ENCODE measurements at regions not wholly inside any gene's neighbourhood (a gene's known extent, or its start where the extent isn't known, plus 50 kb on each side); places are given as distances from the start of the nearest gene placed in this dataset.
"Not testable (repeated sequence)": the region's sequence is repeated elsewhere in the genome, so short reads cannot be mapped to it uniquely, and the experiment has no call there.

- no peak for DNase-seq
- no peak overlapping the region for H3K4me3 ChIP-seq
- no peaks in the 10 kb centered on the region for H3K9me3 ChIP-seq
- no peaks in the 10 kb centered on the region for H3K27me3 ChIP-seq
- no peaks in the 10 kb centered on the region for H3K36me3 ChIP-seq
- H3K27ac ChIP-seq, result peak overlapping the region in 4 of 5 donors; percentile 1 to 87 (median 34)
- TF ChIP-seq EP300 (IDR thresholded peaks at IDR 0.05) (no peak), POLR2A (IDR thresholded peaks at IDR 0.05) (no peak), CTCF (IDR thresholded peaks at IDR 0.05) (no peak), POLR2AphosphoS5 (IDR thresholded peaks at IDR 0.05) (no peak)
- H3K4me1 ChIP-seq, result peaks cover 9 to 38% (median 24%) of the 10 kb centered on the region in 4 donors
- WGBS, 5 donors, result 65 to 75% (median 70%) methylated on average over 5 of the region's 5 CpGs
- intact Hi-C loops (cut with DNase I; ENCODE audit: low total_unique reads), result no loop called here
These were observed 99.0 kb downstream of the QRSL1 start for GRCh38 chr6:106728296-106728870.

GRCh38 chr6:106727480-106728149 is 98.2 kb downstream of the QRSL1 start:
- no peak overlapping the region for H3K4me3 ChIP-seq
- H3K27me3 ChIP-seq, result no peaks in the 10 kb centered on the region
- intact Hi-C loops (cut with DNase I; ENCODE audit: low total_unique reads), result no loop called here
- no peaks in the 10 kb centered on the region for H3K36me3 ChIP-seq
- H3K4me1 ChIP-seq, result peaks cover 9 to 38% (median 24%) of the 10 kb centered on the region in 4 donors
- DNase-seq, result peak in 1 of 2 donors; percentile 34
- TF ChIP-seq EP300 (IDR thresholded peaks at IDR 0.05), result no peak
- H3K9me3 ChIP-seq, result no peaks in the 10 kb centered on the region
- WGBS, 5 donors, result 58 to 67% (median 61%) methylated on average over 3 of the region's 3 CpGs
- peak overlapping the region in 2 of 5 donors; percentile 42 to 87 for H3K27ac ChIP-seq

DNA sequence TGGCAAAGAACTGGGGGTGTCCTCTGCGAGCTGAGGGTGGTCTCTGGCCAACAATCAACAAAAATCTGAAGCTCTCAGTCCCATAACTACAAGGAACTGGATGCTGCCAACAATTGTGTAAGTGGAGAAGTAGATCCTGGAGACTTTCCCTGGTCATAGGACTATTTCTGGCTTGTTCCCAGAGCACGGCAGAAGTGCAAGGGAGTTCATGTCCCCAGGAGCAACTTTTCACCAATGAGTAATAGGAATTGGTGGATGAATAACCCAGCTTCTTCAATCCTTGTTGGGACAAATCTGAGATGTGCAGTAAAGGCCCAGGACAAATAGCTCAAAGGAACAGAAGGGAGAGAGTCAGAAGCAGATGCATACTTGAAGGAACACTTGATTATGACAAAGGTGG is 95.5 kb downstream of the QRSL1 start:
- 24 to 56% (median 41%) methylated on average over 2 of the region's 2 CpGs for WGBS, 5 donors
- intact Hi-C loops (cut with DNase I; ENCODE audit: low total_unique reads), result no loop called here
- TF ChIP-seq POLR2A (IDR thresholded peaks at IDR 0.05) (no peak), POLR2AphosphoS5 (IDR thresholded peaks at IDR 0.05) (no peak), EP300 (IDR thresholded peaks at IDR 0.05) (no peak), CTCF (IDR thresholded peaks at IDR 0.05) (no peak)
- H3K9me3 ChIP-seq, result no peaks in the 10 kb centered on the region
- H3K27me3 ChIP-seq, result no peaks in the 10 kb centered on the region
- no peaks in the 10 kb centered on the region for H3K36me3 ChIP-seq
- peak overlapping the region; percentile 44 to 73 (median 56) for H3K27ac ChIP-seq
- H3K4me1 ChIP-seq, result peaks cover 0 to 30% (median 7%) of the 10 kb centered on the region in 4 donors
- peak in 1 of 2 donors; percentile 69 for DNase-seq
- no peak overlapping the region for H3K4me3 ChIP-seq

DNA sequence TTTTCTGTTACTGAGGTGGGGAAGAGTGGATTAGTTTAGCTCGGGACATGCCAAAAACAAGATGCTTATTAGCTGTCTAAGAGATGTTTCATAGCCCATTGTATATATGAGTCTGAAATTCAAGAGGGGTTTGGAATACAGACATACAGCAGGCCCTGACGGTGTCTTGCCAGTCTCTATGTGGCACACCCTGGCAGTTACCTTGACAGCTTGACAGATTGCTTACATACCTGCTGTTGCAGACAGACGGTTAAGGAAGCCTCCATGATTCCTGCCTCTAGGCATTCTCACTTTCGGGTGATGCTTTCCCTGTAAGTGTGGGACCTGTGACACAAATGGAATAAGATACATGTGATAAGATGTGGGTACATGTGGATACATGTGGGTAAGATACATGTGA is 95.0 kb downstream of the QRSL1 start:
- intact Hi-C loops (cut with DNase I; ENCODE audit: low total_unique reads), result no loop called here
- no peaks in the 10 kb centered on the region for H3K36me3 ChIP-seq
- TF ChIP-seq POLR2A (IDR thresholded peaks at IDR 0.05) (no peak), EP300 (IDR thresholded peaks at IDR 0.05) (no peak), POLR2AphosphoS5 (IDR thresholded peaks at IDR 0.05) (no peak), CTCF (IDR thresholded peaks at IDR 0.05) (no peak)
- 79 to 91% (median 83%) methylated on average over 4 of the region's 4 CpGs for WGBS, 5 donors
- H3K4me3 ChIP-seq, result no peak overlapping the region
- no peaks in the 10 kb centered on the region for H3K27me3 ChIP-seq
- DNase-seq, result no peak
- H3K27ac ChIP-seq, result peak overlapping the region; percentile 44 to 73 (median 56)
- peaks cover 0 to 28% (median 4%) of the 10 kb centered on the region in 4 donors for H3K4me1 ChIP-seq
- no peaks in the 10 kb centered on the region for H3K9me3 ChIP-seq

DNA sequence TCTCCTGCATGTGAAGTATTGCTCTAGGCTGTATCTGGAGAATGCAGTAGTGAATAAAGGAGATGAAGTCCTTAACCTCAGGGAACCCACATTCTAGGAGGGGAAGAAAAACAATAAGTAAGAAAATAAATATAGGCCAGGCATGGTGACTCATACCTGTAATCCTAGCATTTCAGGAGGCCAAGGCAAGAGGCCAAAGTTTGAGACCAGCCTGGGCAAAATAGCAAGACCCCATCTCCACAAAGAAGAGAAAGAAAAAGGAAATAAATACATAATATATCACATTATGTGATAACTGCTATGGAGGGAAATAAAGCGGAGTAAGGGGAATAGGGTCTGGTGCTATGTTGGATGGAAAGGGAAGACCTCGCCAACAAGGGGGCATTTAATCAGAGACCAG is 94.0 kb downstream of the QRSL1 start:
- intact Hi-C loops (cut with DNase I; ENCODE audit: low total_unique reads); DNase-seq; H3K9me3 ChIP-seq; H3K27me3 ChIP-seq; H3K36me3 ChIP-seq; H3K4me3 ChIP-seq: not testable (repeated sequence)
- peak overlapping the region in 3 of 5 donors; percentile 25 to 56 (median 52) for H3K27ac ChIP-seq
- H3K4me1 ChIP-seq, result peaks cover 0 to 30% (median 2%) of the 10 kb centered on the region in 4 donors
- 95 to 100% (median 99%) methylated on average over 2 of the region's 2 CpGs for WGBS, 5 donors

Data from stomach (tissue), 8 donors.